Psoas muscle (tissue), 7 donors: ENCODE measurements at regions not wholly inside any gene's neighbourhood (a gene's known extent, or its start where the extent isn't known, plus 50 kb on each side); places are given as distances from the start of the nearest gene placed in this dataset.
"Not testable (repeated sequence)": the region's sequence is repeated elsewhere in the genome, so short reads cannot be mapped to it uniquely, and the experiment has no call there.

Experiments
- ATAC-seq, 4 donors: fragments of 200-7000 bp; cut with Tn5 transposase; one replicate each; pipeline ENCODE4 v1.9.1; 2020; ENCODE audit warnings: moderate library complexity in 3 of 4, mild to moderate bottlenecking in 2 of 4
- DNase-seq, 2 donors: peaks; one replicate each; pipeline ENCODE4 v3.0.0-alpha.2; 2020
- H3K27ac ChIP-seq: fragments of 200-600 bp; one replicate; pipeline ENCODE4 v1.8.0; 2022
- H3K27me3 ChIP-seq, 3 donors: fragments of 200-600 bp in 1 of 3; one replicate each; pipeline versions ENCODE4 v1.6.1 to v1.8.0; 2013 to 2022; ENCODE audit warnings: low read length in 2 of 3, mild to moderate bottlenecking in 2 of 3, moderate library complexity in 1 of 3; ENCODE audit not compliant: insufficient read depth in 3 of 3
- H3K36me3 ChIP-seq, 2 donors: fragments of 200-600 bp in 1 of 2; one replicate each; pipeline versions ENCODE4 v1.6.1 to v1.8.0; 2013 to 2022; ENCODE audit warnings: low read depth in 1 of 2, mild to moderate bottlenecking in 1 of 2, moderate library complexity in 1 of 2; ENCODE audit not compliant: insufficient read depth in 1 of 2
- H3K4me1 ChIP-seq: fragments of 200-600 bp; one replicate; pipeline ENCODE4 v1.8.0; 2022
- H3K4me3 ChIP-seq: fragments of 200-600 bp; one replicate; pipeline ENCODE4 v1.8.0; 2022; ENCODE audit warnings: mild to moderate bottlenecking
- H3K9me3 ChIP-seq: fragments of 200-600 bp; one replicate; pipeline ENCODE4 v1.8.0; 2022
- WGBS, 3 donors: extraction: QIAGEN DNeasy Blood & Tissue Kit; methylation state at CpG; one replicate each; pipeline versions ENCODE4 v1.1.6 to v1.1.7; 2013; 5-methylcytosine and 5-hydroxymethylcytosine counted together
- intact Hi-C, 2 donors: fragments of 100-400 bp; cut with DNase I; formaldehyde crosslinking; loops; one replicate each; pipeline versions ENCODE4 v1.11.0 to v1.14.2; 2022
- TF ChIP-seq, protein P1 (sequence below): fragments of 200-600 bp; IDR thresholded peaks from one replicate; pipeline ENCODE4 v1.8.0; 2022; ENCODE audit warnings: antibody characterized with exemption
- donor health status: healthy with polysubstance abuse.
- donor health status: DM: no; HTN: no; CAD: no; lungs with moderate emphysema.
- donor health status: Bipolar disorder and iron deficiency.
- donor health status: healthy.
- donor health status: DM: yes; HTN: yes; CAD: no.
- donor health status: DM: no; HTN: no; CAD: no.
- donor health status: DM: yes; HTN: yes; CAD: no.

DNA sequence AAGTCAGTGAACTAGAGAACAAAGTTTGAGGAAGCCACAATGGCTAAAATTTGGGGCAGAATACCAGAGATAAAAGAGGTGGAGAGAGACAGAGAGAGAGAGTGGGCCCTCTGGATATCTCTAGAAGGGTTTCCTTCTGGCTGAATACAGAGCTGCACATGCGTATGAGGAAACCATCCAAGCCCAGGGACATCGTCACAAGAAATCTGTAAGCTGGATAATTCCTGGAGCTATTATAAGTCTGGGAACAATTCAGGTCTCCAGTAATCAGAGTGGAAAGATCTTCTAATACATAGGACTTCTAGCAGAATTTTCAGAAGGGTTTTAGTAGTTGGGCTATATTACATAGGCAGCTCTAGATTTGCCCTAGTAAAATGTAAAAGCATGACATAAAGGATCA, 415.7 kb upstream of the MTPN start:
- Histone ChIP-seq H3K27me3 (no peaks in the 10 kb centered on the region), H3K4me1 (no peaks in the 10 kb centered on the region), H3K4me3 (no peak overlapping the region), H3K27ac (no peak overlapping the region), H3K36me3 (no peaks in the 10 kb centered on the region), H3K9me3 (no peaks in the 10 kb centered on the region)
- intact Hi-C loops, result no loop called here
- TF ChIP-seq, protein P1, sequence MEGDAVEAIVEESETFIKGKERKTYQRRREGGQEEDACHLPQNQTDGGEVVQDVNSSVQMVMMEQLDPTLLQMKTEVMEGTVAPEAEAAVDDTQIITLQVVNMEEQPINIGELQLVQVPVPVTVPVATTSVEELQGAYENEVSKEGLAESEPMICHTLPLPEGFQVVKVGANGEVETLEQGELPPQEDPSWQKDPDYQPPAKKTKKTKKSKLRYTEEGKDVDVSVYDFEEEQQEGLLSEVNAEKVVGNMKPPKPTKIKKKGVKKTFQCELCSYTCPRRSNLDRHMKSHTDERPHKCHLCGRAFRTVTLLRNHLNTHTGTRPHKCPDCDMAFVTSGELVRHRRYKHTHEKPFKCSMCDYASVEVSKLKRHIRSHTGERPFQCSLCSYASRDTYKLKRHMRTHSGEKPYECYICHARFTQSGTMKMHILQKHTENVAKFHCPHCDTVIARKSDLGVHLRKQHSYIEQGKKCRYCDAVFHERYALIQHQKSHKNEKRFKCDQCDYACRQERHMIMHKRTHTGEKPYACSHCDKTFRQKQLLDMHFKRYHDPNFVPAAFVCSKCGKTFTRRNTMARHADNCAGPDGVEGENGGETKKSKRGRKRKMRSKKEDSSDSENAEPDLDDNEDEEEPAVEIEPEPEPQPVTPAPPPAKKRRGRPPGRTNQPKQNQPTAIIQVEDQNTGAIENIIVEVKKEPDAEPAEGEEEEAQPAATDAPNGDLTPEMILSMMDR, result no peak
- no peak for DNase-seq
- no peak for ATAC-seq
- WGBS, 3 donors, result 82 to 90% (median 87%) methylated on average over 2 of the region's 2 CpGs

DNA sequence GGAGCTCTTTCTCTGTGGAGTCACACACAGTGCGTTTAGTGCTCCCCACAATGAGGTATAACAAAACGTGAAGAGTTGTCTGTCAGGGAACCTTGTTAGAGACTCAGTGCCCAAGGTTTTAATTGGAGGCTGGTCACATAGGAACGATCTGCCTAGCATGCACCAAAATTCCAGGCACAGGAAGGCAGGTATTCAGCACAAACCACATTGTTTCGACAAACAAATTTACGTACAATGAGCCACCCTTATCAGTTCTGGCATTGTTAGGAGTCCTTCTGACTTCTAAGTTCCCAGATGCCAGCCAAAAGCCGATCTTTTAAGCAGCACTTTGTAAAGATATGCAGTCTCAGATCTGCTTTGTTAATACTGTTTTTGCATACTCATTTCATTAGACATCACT, 414.2 kb upstream of the MTPN start:
- H3K4me3 ChIP-seq, result no peak overlapping the region
- H3K9me3 ChIP-seq, result no peaks in the 10 kb centered on the region
- H3K27me3 ChIP-seq, result no peaks in the 10 kb centered on the region
- ATAC-seq (no peak), DNase-seq (no peak)
- intact Hi-C loops, result no loop called here
- TF ChIP-seq, protein P1, result no peak
- no peaks in the 10 kb centered on the region for H3K36me3 ChIP-seq
- no peak overlapping the region for H3K27ac ChIP-seq
- WGBS, 3 donors, result 63 to 66% (median 64%) methylated on average over 6 of the region's 6 CpGs
- H3K4me1 ChIP-seq, result no peaks in the 10 kb centered on the region

DNA sequence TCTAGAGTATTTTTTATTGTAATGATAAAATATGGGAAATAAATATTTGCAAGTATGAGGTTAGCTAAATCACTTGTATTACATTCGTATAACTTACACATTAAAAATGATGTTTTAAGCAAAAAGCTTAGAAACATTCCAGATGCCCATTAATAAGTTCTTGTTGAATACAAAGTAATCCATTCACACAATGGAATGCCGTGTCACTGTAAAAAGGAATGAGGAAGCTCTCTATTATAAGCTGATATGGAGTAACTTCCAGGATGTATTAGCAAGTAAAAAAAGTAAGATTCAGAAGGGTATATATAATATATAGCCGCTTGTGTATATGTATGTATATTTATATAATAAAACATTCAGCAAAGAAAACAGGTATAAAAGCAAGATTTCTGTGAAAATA, 412.8 kb upstream of the MTPN start:
- ATAC-seq (no peak), DNase-seq (no peak)
- TF ChIP-seq, protein P1, result no peak
- Histone ChIP-seq H3K4me1 (no peaks in the 10 kb centered on the region), H3K36me3 (no peaks in the 10 kb centered on the region), H3K27me3 (no peaks in the 10 kb centered on the region), H3K4me3 (no peak overlapping the region), H3K9me3 (no peaks in the 10 kb centered on the region), H3K27ac (no peak overlapping the region)
- intact Hi-C loops, result no loop called here
- 65 to 74% (median 67%) methylated on average over 3 of the region's 3 CpGs for WGBS, 3 donors

DNA sequence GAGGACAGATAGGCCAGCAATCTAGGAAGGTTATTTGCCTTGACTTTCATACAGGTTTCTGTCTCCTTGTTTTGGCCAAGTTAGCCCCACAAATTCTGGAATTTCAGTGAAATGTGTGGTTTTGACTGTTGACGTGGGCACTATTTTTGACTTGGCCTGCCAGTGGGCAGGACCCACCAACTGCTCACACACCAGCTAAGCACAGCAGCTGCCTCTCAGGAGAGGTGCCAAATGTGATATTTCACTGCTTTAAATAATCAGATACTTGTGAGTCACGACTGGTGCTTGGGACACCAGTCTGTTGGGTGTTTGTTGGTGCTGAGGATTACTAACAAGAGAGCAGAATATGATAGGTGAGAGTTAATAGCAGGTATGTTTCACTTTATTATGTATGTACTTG, 409.7 kb upstream of the MTPN start:
- H3K4me1 ChIP-seq, result no peaks in the 10 kb centered on the region
- DNase-seq, result no peak
- H3K27ac ChIP-seq, result no peak overlapping the region
- 26 to 33% (median 32%) methylated on average over 2 of the region's 2 CpGs for WGBS, 3 donors
- H3K4me3 ChIP-seq, result no peak overlapping the region
- TF ChIP-seq, protein P1, result no peak
- ATAC-seq, result no peak
- H3K27me3 ChIP-seq, result no peaks in the 10 kb centered on the region
- H3K36me3 ChIP-seq, result no peaks in the 10 kb centered on the region
- no peaks in the 10 kb centered on the region for H3K9me3 ChIP-seq
- intact Hi-C loops, result no loop called here

DNA sequence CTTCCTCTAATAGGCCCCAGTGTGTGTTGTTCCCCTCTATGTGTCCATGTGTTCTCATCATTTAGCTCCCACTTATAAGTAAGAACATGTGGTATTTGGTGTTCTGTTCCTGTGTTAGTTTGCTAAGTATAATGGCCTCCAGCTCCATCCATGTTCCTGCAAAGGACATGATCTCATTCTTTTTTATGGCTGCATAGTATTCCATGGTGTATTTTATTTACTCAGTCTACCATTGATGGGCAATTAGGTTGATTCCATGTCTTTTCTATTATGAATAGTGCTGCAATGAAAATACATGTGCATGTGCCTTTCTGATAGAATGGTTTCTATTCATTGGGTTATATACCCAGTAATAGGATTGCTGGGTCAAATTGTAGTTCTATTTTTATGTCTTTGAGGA, 394.2 kb upstream of the MTPN start:
- H3K4me3 ChIP-seq, H3K36me3 ChIP-seq, H3K9me3 ChIP-seq, ATAC-seq, intact Hi-C loops, H3K27me3 ChIP-seq, H3K27ac ChIP-seq, H3K4me1 ChIP-seq, DNase-seq: not testable (repeated sequence)
